ENCODE measurements at regions not wholly inside any gene's neighbourhood (a gene's known extent, or its start where the extent isn't known, plus 50 kb on each side); places are given as distances from the start of the nearest gene placed in this dataset.

DNA sequence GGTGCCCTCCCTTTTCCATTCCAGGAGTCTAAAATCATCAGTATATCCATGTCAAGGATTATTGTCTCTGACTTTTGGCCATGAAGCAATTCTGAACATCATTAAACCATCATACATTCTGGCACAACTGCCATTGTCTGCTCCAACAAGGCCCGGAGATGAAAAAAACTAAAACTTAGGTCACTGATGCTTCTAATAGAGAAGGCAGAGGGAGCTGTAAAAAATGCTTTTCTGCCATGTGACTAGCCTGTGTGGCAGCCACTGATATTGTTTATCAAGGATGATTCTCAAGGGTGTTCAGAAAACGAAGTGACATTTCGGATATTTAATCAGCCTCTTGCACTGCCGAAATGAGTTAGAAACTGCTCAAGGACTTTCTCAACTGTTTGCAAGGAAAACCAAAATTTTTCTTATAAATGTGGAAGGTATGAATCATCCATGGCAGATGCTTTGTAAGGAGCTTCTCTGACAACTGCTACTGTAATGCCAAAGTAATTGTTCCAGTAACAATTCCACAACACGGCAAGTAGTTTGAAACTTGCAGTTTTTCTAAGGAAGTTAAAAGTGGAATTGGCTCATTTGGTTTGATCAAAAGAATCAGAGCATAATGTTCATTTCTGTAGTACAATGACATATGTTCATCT is 1076.5 kb upstream of the FLRT2 start:
- in situ Hi-C loops (cut with MboI; ENCODE audit: low pct_unique_long_range_greater_than_20kb, low sequenced_read_pairs, unreplicated experiment) = no loop called here
- DNase-seq (ENCODE audit: low spot score) = no peak
- TF ChIP-seq CTCF (IDR thresholded peaks at IDR 0.05; ENCODE audit: extremely low read depth, insufficient read depth, missing control alignments) = no peak

DNA sequence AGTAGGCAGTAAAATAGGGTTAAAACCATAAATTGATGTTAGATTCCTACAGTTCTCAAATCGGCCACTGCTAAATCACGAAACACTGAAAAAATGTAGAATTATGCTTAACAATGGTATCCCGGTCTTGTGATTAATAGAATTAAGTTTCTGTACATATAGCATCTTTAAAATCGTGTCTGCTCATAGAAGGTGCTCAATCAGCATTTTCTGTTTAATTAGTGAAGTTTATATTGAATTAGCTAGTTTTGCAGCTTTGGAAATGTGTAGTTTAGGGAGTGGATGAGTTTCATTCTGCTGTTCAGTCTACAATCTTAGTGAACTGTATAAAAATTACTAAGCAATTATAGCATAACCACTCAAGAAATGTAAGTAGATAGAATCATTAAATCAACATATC is 1075.8 kb upstream of the FLRT2 start:
- no peak for TF ChIP-seq CTCF (IDR thresholded peaks at IDR 0.05; ENCODE audit: extremely low read depth, insufficient read depth, missing control alignments)
- in situ Hi-C loops (cut with MboI; ENCODE audit: low pct_unique_long_range_greater_than_20kb, low sequenced_read_pairs, unreplicated experiment) = no loop called here
- no peak for DNase-seq (ENCODE audit: low spot score)

DNA sequence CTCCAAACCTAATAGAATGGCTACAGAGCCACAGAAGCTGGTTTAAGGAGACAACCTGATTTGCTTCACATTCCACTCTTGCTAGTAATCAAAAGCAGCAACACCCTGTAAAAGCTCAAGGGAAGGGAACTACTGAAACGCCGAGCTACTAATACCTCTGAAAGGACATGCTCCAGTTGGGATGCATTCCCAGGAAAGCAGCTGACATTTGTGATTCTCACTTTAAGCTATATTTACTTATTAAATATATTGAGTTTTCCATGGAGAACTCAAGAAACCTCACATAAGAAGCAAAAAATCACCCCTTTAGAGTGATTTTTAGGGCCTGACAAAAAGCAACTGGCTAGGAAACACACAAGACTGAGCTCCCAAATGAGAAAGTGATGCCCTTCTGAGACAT is 1073.0 kb upstream of the FLRT2 start:
- no peak for TF ChIP-seq CTCF (IDR thresholded peaks at IDR 0.05; ENCODE audit: extremely low read depth, insufficient read depth, missing control alignments)
- in situ Hi-C loops (cut with MboI; ENCODE audit: low pct_unique_long_range_greater_than_20kb, low sequenced_read_pairs, unreplicated experiment) = no loop called here
- DNase-seq (ENCODE audit: low spot score) = no peak

GRCh38 chr14:84458881-84459280 is 1071.1 kb upstream of the FLRT2 start:
- DNase-seq (ENCODE audit: low spot score) = no peak
- TF ChIP-seq CTCF (IDR thresholded peaks at IDR 0.05; ENCODE audit: extremely low read depth, insufficient read depth, missing control alignments) = no peak
- in situ Hi-C loops (cut with MboI; ENCODE audit: low pct_unique_long_range_greater_than_20kb, low sequenced_read_pairs, unreplicated experiment) = no loop called here

GRCh38 chr14:84465880-84466279 is 1064.1 kb upstream of the FLRT2 start:
- no peak for TF ChIP-seq CTCF (IDR thresholded peaks at IDR 0.05; ENCODE audit: extremely low read depth, insufficient read depth, missing control alignments)
- no peak for DNase-seq (ENCODE audit: low spot score)
- in situ Hi-C loops (cut with MboI; ENCODE audit: low pct_unique_long_range_greater_than_20kb, low sequenced_read_pairs, unreplicated experiment) = no loop called here

- no peak for TF ChIP-seq CTCF (IDR thresholded peaks at IDR 0.05; ENCODE audit: extremely low read depth, insufficient read depth, missing control alignments)
- DNase-seq (ENCODE audit: low spot score) = no peak
- in situ Hi-C loops (cut with MboI; ENCODE audit: low pct_unique_long_range_greater_than_20kb, low sequenced_read_pairs, unreplicated experiment) = no loop called here
These were observed 1061.8 kb upstream of the FLRT2 start for GRCh38 chr14:84468153-84468552.

DNA sequence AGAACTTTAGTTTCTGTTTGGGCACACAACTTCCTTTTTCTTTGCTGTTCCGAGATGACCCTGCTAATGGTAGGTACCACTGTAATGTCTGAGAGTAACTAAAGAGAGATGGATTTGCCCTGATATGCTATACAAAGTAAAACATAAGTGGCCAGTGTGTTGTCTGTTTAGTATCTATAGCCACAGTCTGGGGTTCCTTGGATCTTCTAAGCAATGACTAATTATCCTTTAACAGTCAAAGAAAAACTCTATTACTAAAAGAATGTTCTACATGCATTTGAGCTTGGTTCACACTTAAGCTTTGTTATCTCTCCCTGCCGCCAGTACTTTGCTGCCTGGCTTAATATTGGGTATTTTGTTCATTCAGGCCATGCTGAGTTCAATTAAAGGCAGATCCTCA is 1051.9 kb upstream of the FLRT2 start:
- in situ Hi-C loops (cut with MboI; ENCODE audit: low pct_unique_long_range_greater_than_20kb, low sequenced_read_pairs, unreplicated experiment) = no loop called here
- no peak for TF ChIP-seq CTCF (IDR thresholded peaks at IDR 0.05; ENCODE audit: extremely low read depth, insufficient read depth, missing control alignments)
- no peak for DNase-seq (ENCODE audit: low spot score)
